Lower lobe of right lung (tissue), 2 donors: ENCODE measurements at regions not wholly inside any gene's neighbourhood (a gene's known extent, or its start where the extent isn't known, plus 50 kb on each side); places are given as distances from the start of the nearest gene placed in this dataset.

Experiments
- ATAC-seq, 2 donors: fragments of 200-7000 bp; cut with Tn5 transposase; one replicate each; pipeline ENCODE4 v1.9.1; 2020 to 2022; ENCODE audit warnings: mild to moderate bottlenecking in 2 of 2, moderate library complexity in 2 of 2
- DNase-seq: peaks from one replicate; pipeline ENCODE4 v3.0.0-alpha.2; 2020
- H3K27ac ChIP-seq: fragments of 200-600 bp; one replicate; pipeline ENCODE4 v1.8.0; 2022
- H3K27me3 ChIP-seq: fragments of 200-600 bp; one replicate; pipeline ENCODE4 v1.8.0; 2022; ENCODE audit warnings: low read depth
- H3K36me3 ChIP-seq: fragments of 200-600 bp; one replicate; pipeline ENCODE4 v1.8.0; 2022; ENCODE audit warnings: mild to moderate bottlenecking
- H3K4me1 ChIP-seq: fragments of 200-600 bp; one replicate; pipeline ENCODE4 v1.8.0; 2022
- H3K4me3 ChIP-seq: fragments of 200-600 bp; one replicate; pipeline ENCODE4 v1.8.0; 2022; ENCODE audit warnings: mild to moderate bottlenecking
- H3K9me3 ChIP-seq: fragments of 200-600 bp; one replicate; pipeline ENCODE4 v1.8.0; 2022
- CTCF ChIP-seq: fragments of 200-600 bp; IDR thresholded peaks from one replicate; pipeline ENCODE4 v1.8.0; 2022; ENCODE audit warnings: antibody characterized with exemption, mild to moderate bottlenecking
- intact Hi-C: fragments of 100-400 bp; cut with DNase I; formaldehyde crosslinking; loops from one replicate; pipeline ENCODE4 v1.11.0; 2022
- donor health status: DM: no; HTN: yes; CAD: no; lungs with severe emphysema.

GRCh38 chr2:144959416-144959815, 439.5 kb upstream of the ZEB2 start:
- H3K4me3 ChIP-seq, result no peak overlapping the region
- H3K36me3 ChIP-seq, result no peaks in the 10 kb centered on the region
- H3K4me1 ChIP-seq, result no peaks in the 10 kb centered on the region
- no peaks in the 10 kb centered on the region for H3K27me3 ChIP-seq
- H3K9me3 ChIP-seq, result no peaks in the 10 kb centered on the region
- ATAC-seq (no peak), DNase-seq (no peak)
- intact Hi-C loops, result no loop called here
- TF ChIP-seq CTCF, result no peak
- no peak overlapping the region for H3K27ac ChIP-seq

DNA sequence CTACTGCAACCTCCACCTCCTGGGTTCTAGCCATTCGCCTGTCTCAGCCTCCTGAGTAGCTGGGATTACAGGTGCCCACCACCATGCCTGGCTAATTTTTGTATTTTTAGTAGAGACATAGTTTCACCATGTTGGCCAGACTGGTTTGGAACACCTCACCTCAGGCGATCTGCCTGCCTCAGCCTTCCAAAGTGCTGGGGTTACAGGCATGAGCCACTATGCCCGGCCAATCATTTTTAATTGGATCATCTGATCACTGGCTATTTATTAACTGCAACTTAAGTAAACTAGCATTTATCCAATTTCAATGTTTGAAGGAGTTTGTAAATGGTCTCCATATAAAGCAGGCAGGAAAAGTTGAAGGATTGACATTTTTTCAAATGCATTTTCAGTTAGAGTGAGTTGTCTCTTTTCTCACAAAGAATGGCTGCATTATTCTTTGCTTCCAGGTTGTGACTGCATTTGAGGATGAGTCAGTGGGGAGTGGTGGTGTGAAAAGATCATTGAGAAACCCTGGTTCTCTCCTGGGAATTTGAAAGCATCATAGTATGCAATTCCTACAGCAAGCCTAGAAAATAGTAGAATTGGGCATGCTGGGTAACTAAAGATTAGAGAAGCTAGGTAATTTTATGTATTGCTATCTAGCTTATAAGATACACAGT, 431.1 kb upstream of the ZEB2 start:
- Histone ChIP-seq H3K9me3 (no peaks in the 10 kb centered on the region), H3K27ac (no peak overlapping the region), H3K36me3 (no peaks in the 10 kb centered on the region), H3K27me3 (no peaks in the 10 kb centered on the region), H3K4me1 (no peaks in the 10 kb centered on the region), H3K4me3 (no peak overlapping the region)
- intact Hi-C loops, result no loop called here
- ATAC-seq, result no peak
- no peak for TF ChIP-seq CTCF
- no peak for DNase-seq

GRCh38 chr2:144948205-144948855, 428.4 kb upstream of the ZEB2 start:
- intact Hi-C loops, result no loop called here
- peaks cover 9% of the 10 kb centered on the region for H3K4me1 ChIP-seq
- no peaks in the 10 kb centered on the region for H3K36me3 ChIP-seq
- H3K9me3 ChIP-seq, result no peaks in the 10 kb centered on the region
- ATAC-seq (no peak), DNase-seq (no peak)
- H3K4me3 ChIP-seq, result no peak overlapping the region
- H3K27me3 ChIP-seq, result no peaks in the 10 kb centered on the region
- H3K27ac ChIP-seq, result no peak overlapping the region
- TF ChIP-seq CTCF, result no peak

DNA sequence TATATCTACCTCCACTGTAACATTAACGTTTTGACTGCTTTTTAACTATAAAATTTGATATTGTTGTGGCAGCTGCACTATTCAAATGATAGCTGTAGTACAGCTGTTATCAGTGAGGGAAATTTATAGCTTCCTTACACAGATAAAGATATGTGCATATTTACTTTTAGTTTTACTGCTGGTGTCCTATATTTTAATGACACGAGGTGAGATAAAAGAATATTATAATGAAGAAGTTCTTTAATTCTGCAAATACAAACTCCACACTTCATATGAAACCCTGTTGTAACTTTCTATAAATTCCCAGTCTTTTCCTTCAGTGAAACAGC, 427.8 kb upstream of the ZEB2 start:
- H3K4me1 ChIP-seq, result peaks cover 9% of the 10 kb centered on the region
- DNase-seq, result no peak
- intact Hi-C loops, result no loop called here
- H3K4me3 ChIP-seq, result no peak overlapping the region
- no peak overlapping the region for H3K27ac ChIP-seq
- H3K9me3 ChIP-seq, result no peaks in the 10 kb centered on the region
- no peak for ATAC-seq
- TF ChIP-seq CTCF, result no peak
- no peaks in the 10 kb centered on the region for H3K36me3 ChIP-seq
- H3K27me3 ChIP-seq, result no peaks in the 10 kb centered on the region

GRCh38 chr2:144946263-144946662, 426.3 kb upstream of the ZEB2 start:
- peak; percentile 82 to 83 for ATAC-seq
- Histone ChIP-seq H3K27ac (no peak overlapping the region), H3K9me3 (no peaks in the 10 kb centered on the region), H3K4me3 (no peak overlapping the region), H3K36me3 (no peaks in the 10 kb centered on the region), H3K4me1 (peaks cover 9% of the 10 kb centered on the region), H3K27me3 (no peaks in the 10 kb centered on the region)
- intact Hi-C loops, result no loop called here
- DNase-seq, result no peak
- TF ChIP-seq CTCF, result no peak
